ENCODE measurements at regions not wholly inside any gene's neighbourhood (a gene's known extent, or its start where the extent isn't known, plus 50 kb on each side); places are given as distances from the start of the nearest gene placed in this dataset.

DNA sequence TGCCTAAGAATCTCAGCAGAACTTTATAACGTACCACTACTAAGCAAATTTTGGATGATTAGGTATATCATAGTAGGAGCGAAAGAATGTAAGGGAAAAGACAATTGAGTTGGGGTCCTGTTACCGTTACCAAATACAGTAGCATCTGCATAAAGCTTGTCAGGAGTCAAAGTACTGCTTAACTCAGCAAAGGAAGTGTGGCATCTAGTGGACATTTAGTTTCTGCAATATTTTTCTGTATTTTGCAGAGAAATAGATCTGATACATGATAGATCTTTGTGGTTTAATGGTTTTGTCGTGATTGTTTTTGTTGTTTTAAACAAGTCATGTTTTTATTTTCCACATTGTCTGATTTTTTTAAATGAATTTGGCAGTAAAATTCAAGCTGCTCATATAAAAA is 81.0 kb upstream of the SMARCAD1 start:
- H3K27ac ChIP-seq (ENCODE audit: low read depth): no peak overlapping the region

DNA sequence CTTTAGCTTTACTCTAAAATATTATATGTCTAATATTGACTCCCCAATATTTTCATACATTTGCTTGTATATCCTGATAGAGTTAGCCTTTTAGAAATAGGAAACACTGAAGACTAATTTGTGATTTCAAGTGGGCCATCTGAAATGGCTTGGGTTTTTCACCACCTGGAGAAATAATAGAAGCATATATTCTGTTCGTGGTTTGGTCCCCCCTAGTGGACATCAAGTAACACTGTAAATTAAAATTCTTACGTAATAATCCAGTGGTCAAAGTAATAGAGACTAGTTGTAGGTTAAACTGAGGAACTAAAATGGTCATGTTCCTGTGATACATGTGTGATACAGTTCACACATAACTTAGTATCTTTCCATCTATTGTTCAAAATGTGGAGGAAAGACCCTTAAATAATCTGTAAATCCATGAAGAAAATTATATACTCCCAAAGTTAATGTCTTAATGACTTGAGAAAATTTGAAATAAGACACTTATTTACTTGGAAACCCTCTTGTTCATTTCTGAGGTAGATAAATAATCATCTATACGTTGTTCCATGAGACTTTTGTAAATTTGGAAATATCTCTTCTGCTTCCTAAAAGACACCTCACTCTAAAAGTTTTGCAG is 79.8 kb upstream of the SMARCAD1 start:
- Histone ChIP-seq H3K79me2 (replicated peaks; ENCODE audit: insufficient read depth) (no peaks in the 10 kb centered on the region), H2AFZ (no peak overlapping the region), H3K36me3 (ENCODE audit: insufficient read depth) (no peaks in the 10 kb centered on the region), H3K4me1 (ENCODE audit: insufficient read depth) (no peaks in the 10 kb centered on the region), H3K4me3 (no peak overlapping the region), H3F3A (replicated peaks; ENCODE audit: low read depth) (no peaks in the 10 kb centered on the region), H3K27me3 (ENCODE audit: insufficient read depth) (no peaks in the 10 kb centered on the region), H4K20me1 (replicated peaks; ENCODE audit: insufficient read depth) (no peaks in the 10 kb centered on the region), H3K27ac (ENCODE audit: low read depth) (no peak overlapping the region), H3K9me2 (ENCODE audit: insufficient read depth) (no peaks in the 10 kb centered on the region), H3K4me2 (no peak overlapping the region)
- H3K4me3 Mint-ChIP-seq: no peak overlapping the region
- no peaks in the 10 kb centered on the region; the same call in 2 of the 3 replicates for H3K4me1 Mint-ChIP-seq
- ATAC-seq: peak; percentile 40; the same call in 2 of the 3 replicates
- no peak for TF ChIP-seq JUNB (IDR thresholded peaks at IDR 0.05; ENCODE audit: unreplicated experiment)
- TF ChIP-seq, protein P1, sequence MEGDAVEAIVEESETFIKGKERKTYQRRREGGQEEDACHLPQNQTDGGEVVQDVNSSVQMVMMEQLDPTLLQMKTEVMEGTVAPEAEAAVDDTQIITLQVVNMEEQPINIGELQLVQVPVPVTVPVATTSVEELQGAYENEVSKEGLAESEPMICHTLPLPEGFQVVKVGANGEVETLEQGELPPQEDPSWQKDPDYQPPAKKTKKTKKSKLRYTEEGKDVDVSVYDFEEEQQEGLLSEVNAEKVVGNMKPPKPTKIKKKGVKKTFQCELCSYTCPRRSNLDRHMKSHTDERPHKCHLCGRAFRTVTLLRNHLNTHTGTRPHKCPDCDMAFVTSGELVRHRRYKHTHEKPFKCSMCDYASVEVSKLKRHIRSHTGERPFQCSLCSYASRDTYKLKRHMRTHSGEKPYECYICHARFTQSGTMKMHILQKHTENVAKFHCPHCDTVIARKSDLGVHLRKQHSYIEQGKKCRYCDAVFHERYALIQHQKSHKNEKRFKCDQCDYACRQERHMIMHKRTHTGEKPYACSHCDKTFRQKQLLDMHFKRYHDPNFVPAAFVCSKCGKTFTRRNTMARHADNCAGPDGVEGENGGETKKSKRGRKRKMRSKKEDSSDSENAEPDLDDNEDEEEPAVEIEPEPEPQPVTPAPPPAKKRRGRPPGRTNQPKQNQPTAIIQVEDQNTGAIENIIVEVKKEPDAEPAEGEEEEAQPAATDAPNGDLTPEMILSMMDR (conservative IDR thresholded peaks at IDR 0.05; ENCODE audit: low read depth in 2 of 2): peak; percentile 53 to 79
- H3K9me3 Mint-ChIP-seq: no peaks in the 10 kb centered on the region
- no peaks in the 10 kb centered on the region for H3K36me3 Mint-ChIP-seq (ENCODE audit: low read depth)
- peaks cover 5% of the 10 kb centered on the region for H3K27me3 Mint-ChIP-seq (ENCODE audit: insufficient read depth, low read depth, poor library complexity)
- DNase-seq (ENCODE audit: low spot score): peak; percentile 74
- no peak overlapping the region for H3K27ac Mint-ChIP-seq

More for the DNA sequence above, 81.0 kb upstream of the SMARCAD1 start:
- Histone ChIP-seq H2AFZ (no peak overlapping the region), H4K20me1 (replicated peaks; ENCODE audit: insufficient read depth) (no peaks in the 10 kb centered on the region), H3K36me3 (ENCODE audit: insufficient read depth) (no peaks in the 10 kb centered on the region), H3F3A (replicated peaks; ENCODE audit: low read depth) (no peaks in the 10 kb centered on the region), H3K27me3 (ENCODE audit: insufficient read depth) (no peaks in the 10 kb centered on the region), H3K79me2 (replicated peaks; ENCODE audit: insufficient read depth) (no peaks in the 10 kb centered on the region), H3K4me2 (no peak overlapping the region), H3K9me2 (ENCODE audit: insufficient read depth) (no peaks in the 10 kb centered on the region), H3K4me1 (ENCODE audit: insufficient read depth) (no peaks in the 10 kb centered on the region), H3K4me3 (no peak overlapping the region)
- Mint-ChIP-seq H3K27me3 (ENCODE audit: insufficient read depth, low read depth, poor library complexity) (peaks cover 3% of the 10 kb centered on the region), H3K4me3 (no peak overlapping the region), H3K27ac (no peak overlapping the region), H3K9me3 (no peaks in the 10 kb centered on the region), H3K36me3 (ENCODE audit: low read depth) (no peaks in the 10 kb centered on the region), H3K4me1 (no peaks in the 10 kb centered on the region; the same call in 2 of the 3 replicates)
- TF ChIP-seq, protein P2, sequence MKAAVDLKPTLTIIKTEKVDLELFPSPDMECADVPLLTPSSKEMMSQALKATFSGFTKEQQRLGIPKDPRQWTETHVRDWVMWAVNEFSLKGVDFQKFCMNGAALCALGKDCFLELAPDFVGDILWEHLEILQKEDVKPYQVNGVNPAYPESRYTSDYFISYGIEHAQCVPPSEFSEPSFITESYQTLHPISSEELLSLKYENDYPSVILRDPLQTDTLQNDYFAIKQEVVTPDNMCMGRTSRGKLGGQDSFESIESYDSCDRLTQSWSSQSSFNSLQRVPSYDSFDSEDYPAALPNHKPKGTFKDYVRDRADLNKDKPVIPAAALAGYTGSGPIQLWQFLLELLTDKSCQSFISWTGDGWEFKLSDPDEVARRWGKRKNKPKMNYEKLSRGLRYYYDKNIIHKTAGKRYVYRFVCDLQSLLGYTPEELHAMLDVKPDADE (IDR thresholded peaks at IDR 0.05): no peak
- TF ChIP-seq CREB1 (CRISPR knock-in tag; IDR thresholded peaks at IDR 0.05; ENCODE audit: low read depth): no peak
- TF ChIP-seq, protein P1 (conservative IDR thresholded peaks at IDR 0.05; ENCODE audit: low read depth in 2 of 2): peak; percentile 66 to 72
- ATAC-seq: peak; percentile 75
- peak; percentile 59 for DNase-seq (ENCODE audit: low spot score)

Data from GM23338 (cell line).